ENCODE measurements at regions not wholly inside any gene's neighbourhood (a gene's known extent, or its start where the extent isn't known, plus 50 kb on each side); places are given as distances from the start of the nearest gene placed in this dataset.

DNA sequence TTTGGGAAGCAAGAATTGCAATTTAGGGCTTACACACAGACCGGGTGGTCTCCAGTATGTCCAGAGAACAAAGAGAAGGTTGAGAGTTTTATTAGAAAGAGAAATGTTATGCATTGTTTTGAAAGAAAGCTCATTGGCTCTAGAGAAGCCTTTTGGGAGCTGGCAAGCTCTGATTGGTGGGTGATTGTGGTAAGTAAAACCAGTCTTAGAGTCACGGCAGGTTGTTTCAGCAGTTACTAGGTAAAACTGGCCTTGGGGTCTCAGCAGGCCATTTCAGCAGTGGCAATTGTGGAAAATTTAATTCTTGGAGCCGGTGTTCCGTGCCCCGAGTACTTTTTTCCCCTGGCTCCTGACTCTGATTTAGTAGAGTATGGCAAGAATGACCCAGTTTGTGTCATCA, 78.1 kb downstream of the MRPL46 start:
- Histone ChIP-seq H3K4me1 (ENCODE audit: insufficient read depth, low read length, severe bottlenecking) (no peaks in the 10 kb centered on the region), H3K36me3 (ENCODE audit: insufficient read depth, low read length) (no peaks in the 10 kb centered on the region), H3K9me3 (ENCODE audit: low read length) (no peaks in the 10 kb centered on the region), H2AFZ (ENCODE audit: low read length) (no peak overlapping the region), H3K4me2 (ENCODE audit: low read length) (no peak overlapping the region), H3K79me2 (ENCODE audit: insufficient read depth, low read length) (no peaks in the 10 kb centered on the region), H3K9ac (ENCODE audit: low read length) (no peak overlapping the region), H3K4me3 (ENCODE audit: low read depth, low read length, poor library complexity, severe bottlenecking) (no peak overlapping the region), H3K27ac (ENCODE audit: low read depth, low read length, poor library complexity, severe bottlenecking) (no peak overlapping the region), H3K27me3 (ENCODE audit: insufficient read depth, low read length) (no peaks in the 10 kb centered on the region), H3K9me2 (ENCODE audit: low read depth, low read length) (no peaks in the 10 kb centered on the region), H4K20me1 (ENCODE audit: insufficient read depth, low read length) (no peaks in the 10 kb centered on the region), H3F3A (ENCODE audit: insufficient read depth, low read length) (no peaks in the 10 kb centered on the region)
- TF ChIP-seq, protein P1, sequence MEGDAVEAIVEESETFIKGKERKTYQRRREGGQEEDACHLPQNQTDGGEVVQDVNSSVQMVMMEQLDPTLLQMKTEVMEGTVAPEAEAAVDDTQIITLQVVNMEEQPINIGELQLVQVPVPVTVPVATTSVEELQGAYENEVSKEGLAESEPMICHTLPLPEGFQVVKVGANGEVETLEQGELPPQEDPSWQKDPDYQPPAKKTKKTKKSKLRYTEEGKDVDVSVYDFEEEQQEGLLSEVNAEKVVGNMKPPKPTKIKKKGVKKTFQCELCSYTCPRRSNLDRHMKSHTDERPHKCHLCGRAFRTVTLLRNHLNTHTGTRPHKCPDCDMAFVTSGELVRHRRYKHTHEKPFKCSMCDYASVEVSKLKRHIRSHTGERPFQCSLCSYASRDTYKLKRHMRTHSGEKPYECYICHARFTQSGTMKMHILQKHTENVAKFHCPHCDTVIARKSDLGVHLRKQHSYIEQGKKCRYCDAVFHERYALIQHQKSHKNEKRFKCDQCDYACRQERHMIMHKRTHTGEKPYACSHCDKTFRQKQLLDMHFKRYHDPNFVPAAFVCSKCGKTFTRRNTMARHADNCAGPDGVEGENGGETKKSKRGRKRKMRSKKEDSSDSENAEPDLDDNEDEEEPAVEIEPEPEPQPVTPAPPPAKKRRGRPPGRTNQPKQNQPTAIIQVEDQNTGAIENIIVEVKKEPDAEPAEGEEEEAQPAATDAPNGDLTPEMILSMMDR (IDR thresholded peaks at IDR 0.05; ENCODE audit: low read length) = no peak
- TF ChIP-seq EZH2 (IDR thresholded peaks at IDR 0.05; ENCODE audit: borderline replicate concordance, low read length) = no peak

DNA sequence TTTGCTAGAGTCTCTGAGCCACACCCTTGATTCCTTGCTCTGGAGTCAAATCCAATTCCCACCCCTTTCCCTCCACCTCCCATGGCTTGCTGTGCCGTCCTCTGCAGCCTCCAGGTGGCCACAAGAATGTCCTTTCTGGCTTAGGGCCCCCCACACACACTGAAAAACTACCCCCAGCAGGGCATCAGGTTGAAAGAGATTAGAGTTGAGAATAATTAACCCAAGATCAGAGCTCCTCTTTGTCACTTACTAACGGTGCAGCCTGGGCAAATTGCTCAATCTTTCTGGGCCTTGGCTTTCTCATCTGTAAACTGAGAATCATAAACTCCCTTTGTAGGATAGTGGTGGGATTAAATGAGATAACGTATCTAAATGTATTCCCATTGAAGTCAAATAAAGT, 78.5 kb downstream of the MRPL46 start:
- no peaks in the 10 kb centered on the region for H3K9me2 ChIP-seq (ENCODE audit: low read depth, low read length)
- no peaks in the 10 kb centered on the region for H3K27me3 ChIP-seq (ENCODE audit: insufficient read depth, low read length)
- H3K36me3 ChIP-seq (ENCODE audit: insufficient read depth, low read length) = no peaks in the 10 kb centered on the region
- no peak overlapping the region for H2AFZ ChIP-seq (ENCODE audit: low read length)
- H3K4me3 ChIP-seq (ENCODE audit: low read depth, low read length, poor library complexity, severe bottlenecking) = no peak overlapping the region
- no peaks in the 10 kb centered on the region for H3K9me3 ChIP-seq (ENCODE audit: low read length)
- TF ChIP-seq, protein P1 (IDR thresholded peaks at IDR 0.05; ENCODE audit: low read length) = no peak
- TF ChIP-seq EZH2 (IDR thresholded peaks at IDR 0.05; ENCODE audit: borderline replicate concordance, low read length) = no peak
- no peak overlapping the region for H3K4me2 ChIP-seq (ENCODE audit: low read length)
- no peaks in the 10 kb centered on the region for H3K79me2 ChIP-seq (ENCODE audit: insufficient read depth, low read length)
- no peaks in the 10 kb centered on the region for H4K20me1 ChIP-seq (ENCODE audit: insufficient read depth, low read length)
- no peak overlapping the region for H3K9ac ChIP-seq (ENCODE audit: low read length)
- H3F3A ChIP-seq (ENCODE audit: insufficient read depth, low read length) = no peaks in the 10 kb centered on the region
- H3K27ac ChIP-seq (ENCODE audit: low read depth, low read length, poor library complexity, severe bottlenecking) = no peak overlapping the region
- no peaks in the 10 kb centered on the region for H3K4me1 ChIP-seq (ENCODE audit: insufficient read depth, low read length, severe bottlenecking)

DNA sequence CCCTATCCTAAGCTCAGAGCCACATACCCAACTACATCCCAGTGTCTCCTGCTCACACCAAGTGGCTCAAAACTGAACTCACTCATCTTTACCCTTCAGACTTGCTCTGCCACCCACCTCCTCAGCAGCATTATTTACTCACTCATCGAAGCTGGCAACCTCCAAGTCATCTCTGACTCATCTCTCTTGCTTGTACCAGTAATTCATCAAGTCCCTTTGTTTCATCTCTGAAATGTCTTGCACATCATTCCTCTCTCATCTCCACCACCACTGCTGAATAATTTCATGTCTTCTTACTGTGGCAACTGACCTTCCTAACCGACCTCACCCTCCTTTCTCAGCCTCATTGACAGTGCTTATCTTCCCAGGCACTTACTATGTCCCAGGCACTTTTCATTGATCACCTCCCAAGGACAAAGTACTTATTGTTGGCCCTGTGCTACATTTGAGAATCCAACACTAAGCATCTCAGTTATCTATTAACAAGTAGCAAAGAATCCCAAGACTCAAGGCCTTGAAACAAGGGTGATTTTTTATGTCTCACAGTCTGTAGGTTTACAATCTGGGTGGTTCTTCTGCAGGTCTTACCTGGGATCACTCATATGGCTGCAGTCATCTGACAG, 82.0 kb downstream of the MRPL46 start:
- no peak overlapping the region for H3K4me2 ChIP-seq (ENCODE audit: low read length)

More for the DNA sequence above, 82.0 kb downstream of the MRPL46 start:
- Histone ChIP-seq H2AFZ (ENCODE audit: low read length) (no peak overlapping the region), H3K36me3 (ENCODE audit: insufficient read depth, low read length) (no peaks in the 10 kb centered on the region), H3K4me3 (ENCODE audit: low read depth, low read length, poor library complexity, severe bottlenecking) (no peak overlapping the region), H3K27ac (ENCODE audit: low read depth, low read length, poor library complexity, severe bottlenecking) (no peak overlapping the region), H3K9me2 (ENCODE audit: low read depth, low read length) (no peaks in the 10 kb centered on the region), H3K4me1 (ENCODE audit: insufficient read depth, low read length, severe bottlenecking) (no peaks in the 10 kb centered on the region), H4K20me1 (ENCODE audit: insufficient read depth, low read length) (no peaks in the 10 kb centered on the region), H3K9me3 (ENCODE audit: low read length) (no peaks in the 10 kb centered on the region), H3F3A (ENCODE audit: insufficient read depth, low read length) (no peaks in the 10 kb centered on the region), H3K9ac (ENCODE audit: low read length) (no peak overlapping the region), H3K27me3 (ENCODE audit: insufficient read depth, low read length) (no peaks in the 10 kb centered on the region), H3K79me2 (ENCODE audit: insufficient read depth, low read length) (no peaks in the 10 kb centered on the region)
- TF ChIP-seq, protein P1 (IDR thresholded peaks at IDR 0.05; ENCODE audit: low read length) = no peak
- no peak for TF ChIP-seq EZH2 (IDR thresholded peaks at IDR 0.05; ENCODE audit: borderline replicate concordance, low read length)
